Ascending aorta (tissue), 2 donors: ENCODE measurements at regions not wholly inside any gene's neighbourhood (a gene's known extent, or its start where the extent isn't known, plus 50 kb on each side); places are given as distances from the start of the nearest gene placed in this dataset.

ENCODE experiments used
- DNase-seq, 2 donors: peaks; one replicate each; pipeline ENCODE4 v3.0.0-alpha.2; 2019; ENCODE audit warnings: low spot score in 2 of 2
- H3K27ac ChIP-seq, 2 donors: fragments of 200-600 bp; sonication (generic); one replicate each; pipeline ENCODE4 v1.5.1; 2016 to 2017; ENCODE audit warnings: mild to moderate bottlenecking in 1 of 2
- H3K27me3 ChIP-seq: fragments of 200-600 bp; sonication (generic); one replicate; pipeline ENCODE4 v1.5.1; 2017
- H3K36me3 ChIP-seq, 2 donors: fragments of 200-600 bp; sonication (generic); one replicate each; pipeline ENCODE4 v1.5.1; 2016
- H3K4me1 ChIP-seq, 2 donors: fragments of 200-600 bp; sonication (generic); one replicate each; pipeline ENCODE4 v1.5.1; 2016 to 2017; ENCODE audit warnings: mild to moderate bottlenecking in 1 of 2
- H3K4me3 ChIP-seq, 2 donors: fragments of 200-600 bp; sonication (generic); one replicate each; pipeline ENCODE4 v1.5.1; 2016 to 2017; ENCODE audit warnings: mild to moderate bottlenecking in 1 of 2
- H3K9me3 ChIP-seq, 2 donors: fragments of 200-600 bp; sonication (generic); one replicate each; pipeline ENCODE4 v1.5.1; 2016
- intact Hi-C: fragments of 100-400 bp; cut with DNase I; formaldehyde crosslinking; loops from one replicate; pipeline ENCODE4 v1.15.1; 2023
- TF ChIP-seq, protein P1 (sequence below), 3 experiments: fragments of 200-600 bp in 2 of 3; fragments of 450-650 bp in 1 of 3; sonication (generic) in 2 of 3; IDR thresholded peaks; one replicate each; pipeline ENCODE4 v1.5.1; 2016 to 2019; ENCODE audit warnings: antibody characterized with exemption in 3 of 3, mild to moderate bottlenecking in 1 of 3, moderate library complexity in 1 of 3

DNA sequence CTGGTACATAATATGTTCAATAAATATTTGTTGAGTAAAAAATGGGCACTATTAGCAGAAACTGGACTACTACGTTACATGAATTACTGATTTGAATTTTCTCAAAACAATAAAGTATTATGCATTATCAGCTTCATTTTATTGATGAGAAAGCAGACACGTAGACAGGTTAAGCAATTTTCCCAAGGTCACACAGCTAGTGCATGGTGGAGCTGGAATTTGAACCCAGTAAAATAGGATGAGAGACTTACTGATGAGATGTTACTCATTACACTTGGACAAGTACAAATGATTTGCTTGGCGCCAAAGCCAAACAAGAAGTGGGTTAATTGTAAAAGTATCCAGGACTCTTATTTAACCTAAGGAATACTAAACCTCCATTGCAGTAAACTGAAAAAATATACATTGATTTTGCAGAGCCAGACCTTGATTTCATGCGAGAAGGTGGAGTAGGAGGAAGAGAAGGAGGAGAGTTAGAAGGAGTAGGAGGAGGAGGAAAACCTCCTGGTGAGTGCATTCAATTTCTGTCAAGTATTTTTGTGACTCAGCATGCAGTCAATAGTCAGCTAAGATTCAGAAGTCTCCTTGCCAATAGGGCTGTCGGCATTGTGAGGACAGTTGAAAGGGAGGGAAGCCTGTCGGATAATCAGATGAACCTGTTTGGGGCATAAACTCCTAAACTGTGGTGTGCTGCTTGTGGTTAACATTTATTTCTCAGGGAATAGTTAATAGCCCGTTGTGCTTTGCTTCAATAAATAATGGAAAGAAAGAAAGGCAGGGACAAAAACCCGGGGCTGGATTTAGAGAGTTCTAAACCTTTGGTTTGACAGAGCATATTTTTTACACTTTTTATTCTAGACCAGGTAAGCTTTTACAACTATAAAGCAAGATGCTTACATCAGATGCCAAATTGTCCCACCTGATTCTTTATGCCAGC is 77.0 kb upstream of the TACR1 start:
- no peak for DNase-seq
- no peaks in the 10 kb centered on the region for H3K36me3 ChIP-seq
- no peaks in the 10 kb centered on the region for H3K4me1 ChIP-seq
- TF ChIP-seq, protein P1, sequence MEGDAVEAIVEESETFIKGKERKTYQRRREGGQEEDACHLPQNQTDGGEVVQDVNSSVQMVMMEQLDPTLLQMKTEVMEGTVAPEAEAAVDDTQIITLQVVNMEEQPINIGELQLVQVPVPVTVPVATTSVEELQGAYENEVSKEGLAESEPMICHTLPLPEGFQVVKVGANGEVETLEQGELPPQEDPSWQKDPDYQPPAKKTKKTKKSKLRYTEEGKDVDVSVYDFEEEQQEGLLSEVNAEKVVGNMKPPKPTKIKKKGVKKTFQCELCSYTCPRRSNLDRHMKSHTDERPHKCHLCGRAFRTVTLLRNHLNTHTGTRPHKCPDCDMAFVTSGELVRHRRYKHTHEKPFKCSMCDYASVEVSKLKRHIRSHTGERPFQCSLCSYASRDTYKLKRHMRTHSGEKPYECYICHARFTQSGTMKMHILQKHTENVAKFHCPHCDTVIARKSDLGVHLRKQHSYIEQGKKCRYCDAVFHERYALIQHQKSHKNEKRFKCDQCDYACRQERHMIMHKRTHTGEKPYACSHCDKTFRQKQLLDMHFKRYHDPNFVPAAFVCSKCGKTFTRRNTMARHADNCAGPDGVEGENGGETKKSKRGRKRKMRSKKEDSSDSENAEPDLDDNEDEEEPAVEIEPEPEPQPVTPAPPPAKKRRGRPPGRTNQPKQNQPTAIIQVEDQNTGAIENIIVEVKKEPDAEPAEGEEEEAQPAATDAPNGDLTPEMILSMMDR (IDR thresholded peaks at IDR 0.05): no peak
- intact Hi-C loops: no loop called here
- H3K27ac ChIP-seq: no peak overlapping the region
- H3K9me3 ChIP-seq: peaks cover 0 to 6% of the 10 kb centered on the region in 2 donors
- no peaks in the 10 kb centered on the region for H3K27me3 ChIP-seq
- H3K4me3 ChIP-seq: no peak overlapping the region

DNA sequence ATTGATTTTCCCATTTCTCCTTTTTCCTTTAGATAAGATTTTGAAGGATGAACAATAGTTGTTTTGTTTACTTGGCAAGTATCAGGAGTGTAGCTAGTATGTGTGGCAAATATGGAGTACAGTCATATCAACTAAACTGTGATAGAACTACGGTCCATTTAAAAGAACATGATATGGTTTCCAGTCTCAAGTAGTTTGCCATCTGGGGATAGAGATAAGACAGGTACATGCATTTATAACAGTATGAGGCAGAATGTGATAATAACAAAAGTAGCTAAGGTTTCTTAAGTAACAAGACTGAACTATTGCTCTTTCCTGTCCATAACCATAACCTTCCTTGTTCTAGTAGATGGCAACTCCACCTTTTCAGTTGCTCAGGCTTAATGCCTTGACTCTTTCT is 75.6 kb upstream of the TACR1 start:
- Histone ChIP-seq H3K27me3 (no peaks in the 10 kb centered on the region), H3K27ac (no peak overlapping the region), H3K9me3 (peaks cover 0 to 6% of the 10 kb centered on the region in 2 donors), H3K4me1 (no peaks in the 10 kb centered on the region), H3K4me3 (no peak overlapping the region), H3K36me3 (no peaks in the 10 kb centered on the region)
- TF ChIP-seq, protein P1 (IDR thresholded peaks at IDR 0.05): no peak
- DNase-seq: no peak
- intact Hi-C loops: no loop called here

DNA sequence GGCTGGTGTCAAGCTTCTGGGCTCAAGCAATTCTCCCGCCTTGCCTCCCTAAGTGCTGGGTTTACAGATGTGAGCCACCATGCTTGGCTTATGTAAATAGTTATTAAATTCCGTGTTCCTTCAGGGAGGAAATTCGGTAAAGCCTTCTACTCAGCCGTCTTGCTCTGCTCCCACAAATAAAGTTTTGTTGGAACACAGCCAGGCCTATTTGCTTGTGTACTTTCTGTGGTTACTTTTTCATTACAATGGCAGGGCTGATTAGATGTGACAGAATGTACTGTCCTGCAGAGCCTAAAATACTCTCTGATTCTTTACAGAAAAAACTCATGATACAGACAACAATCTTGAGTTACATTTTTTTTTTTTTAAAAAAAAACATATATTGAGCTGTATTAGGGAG is 68.8 kb upstream of the TACR1 start:
- Histone ChIP-seq H3K27ac (no peak overlapping the region), H3K27me3 (no peaks in the 10 kb centered on the region), H3K36me3 (no peaks in the 10 kb centered on the region), H3K4me3 (no peak overlapping the region), H3K9me3 (peaks cover 0 to 7% of the 10 kb centered on the region in 2 donors), H3K4me1 (no peaks in the 10 kb centered on the region)
- intact Hi-C loops: no loop called here
- DNase-seq: no peak
- TF ChIP-seq, protein P1 (IDR thresholded peaks at IDR 0.05): no peak

DNA sequence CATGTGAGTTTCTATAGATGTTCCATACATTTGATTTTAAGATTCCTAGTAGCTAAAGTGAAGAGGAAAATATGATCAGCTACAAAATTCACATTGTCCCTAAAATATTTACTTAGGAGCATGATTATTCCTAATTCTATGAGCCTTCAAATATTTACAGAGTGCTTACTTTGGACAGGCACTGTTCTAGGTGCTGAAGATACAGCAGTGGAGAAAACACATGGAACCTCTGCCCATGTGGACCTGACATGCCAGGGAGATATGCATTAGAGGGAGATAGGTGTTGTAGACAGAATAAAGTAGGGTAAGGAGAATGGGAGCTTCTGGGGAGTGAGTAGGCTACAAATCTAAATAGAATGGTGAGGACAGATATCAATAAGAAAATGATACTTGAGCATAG is 62.6 kb upstream of the TACR1 start:
- H3K27ac ChIP-seq: no peak overlapping the region
- DNase-seq: no peak
- peaks cover 5 to 33% of the 10 kb centered on the region in 2 donors for H3K9me3 ChIP-seq
- no peaks in the 10 kb centered on the region for H3K4me1 ChIP-seq
- intact Hi-C loops: no loop called here
- TF ChIP-seq, protein P1 (IDR thresholded peaks at IDR 0.05): no peak
- no peaks in the 10 kb centered on the region for H3K36me3 ChIP-seq
- no peaks in the 10 kb centered on the region for H3K27me3 ChIP-seq
- no peak overlapping the region for H3K4me3 ChIP-seq

DNA sequence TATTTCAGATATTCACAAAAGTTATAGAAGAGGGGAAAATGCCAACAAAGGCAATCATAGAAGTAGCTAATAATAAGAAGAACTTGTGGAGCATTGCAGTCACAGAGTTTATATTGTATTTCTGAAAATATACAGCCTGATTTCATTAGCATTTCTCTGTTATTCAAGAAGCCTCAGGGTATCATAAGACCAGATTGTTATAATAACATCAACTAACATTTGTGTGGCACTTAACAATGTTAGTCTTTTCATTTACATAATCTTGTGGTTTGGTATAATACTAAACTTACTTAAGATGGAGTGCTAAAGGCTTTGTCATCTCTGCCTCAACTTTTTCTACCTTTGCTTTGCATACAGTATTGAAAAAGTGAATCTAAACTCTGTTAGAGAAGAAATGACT is 61.6 kb upstream of the TACR1 start:
- intact Hi-C loops: no loop called here
- no peak for DNase-seq
- H3K27ac ChIP-seq: no peak overlapping the region
- no peaks in the 10 kb centered on the region for H3K4me1 ChIP-seq
- peaks cover 5 to 33% of the 10 kb centered on the region in 2 donors for H3K9me3 ChIP-seq
- H3K36me3 ChIP-seq: no peaks in the 10 kb centered on the region
- H3K27me3 ChIP-seq: no peaks in the 10 kb centered on the region
- TF ChIP-seq, protein P1 (IDR thresholded peaks at IDR 0.05): no peak
- H3K4me3 ChIP-seq: no peak overlapping the region
